NCI-H69 (cell line): ENCODE measurements at regions not wholly inside any gene's neighbourhood (a gene's known extent, or its start where the extent isn't known, plus 50 kb on each side); places are given as distances from the start of the nearest gene placed in this dataset.
A peak's percentile ranks its signal among the peaks of the same experiment; 100 is the strongest.

Source experiments
- DNase-seq: peaks from one replicate; lab custom pipeline; 2025; lab: John Stamatoyannopoulos, UW

GRCh38 chr10:91036807-91037411, 116.0 kb upstream of the ANKRD1 start:
- no peak for DNase-seq

- no peak for DNase-seq
These were observed 118.1 kb upstream of the ANKRD1 start for GRCh38 chr10:91038971-91039370.

GRCh38 chr10:91040343-91040742, 119.5 kb upstream of the ANKRD1 start:
- no peak for DNase-seq

GRCh38 chr10:91042069-91042468, 121.2 kb upstream of the ANKRD1 start:
- DNase-seq = peak; percentile 2

- peak; percentile 8 for DNase-seq
These were observed 122.5 kb upstream of the ANKRD1 start for GRCh38 chr10:91043173-91043910.

GRCh38 chr10:91046869-91047268, 126.0 kb upstream of the ANKRD1 start:
- DNase-seq = no peak

- DNase-seq = no peak
These were observed 127.5 kb upstream of the ANKRD1 start for GRCh38 chr10:91048380-91048779.

- no peak for DNase-seq
These were observed 128.6 kb upstream of the ANKRD1 start for GRCh38 chr10:91049296-91049987.

- DNase-seq = no peak
These were observed 129.1 kb upstream of the ANKRD1 start for GRCh38 chr10:91049988-91050360.

- no peak for DNase-seq
These were observed 129.6 kb upstream of the ANKRD1 start for GRCh38 chr10:91050371-91051034.

- DNase-seq = peak; percentile 28
These were observed 130.9 kb upstream of the ANKRD1 start for GRCh38 chr10:91051829-91052228.

- DNase-seq = no peak
These were observed 133.4 kb upstream of the ANKRD1 start for GRCh38 chr10:91054325-91054724.

- DNase-seq = no peak
These were observed 140.3 kb upstream of the ANKRD1 start for GRCh38 chr10:91061187-91061586.

- DNase-seq = no peak
These were observed 140.7 kb upstream of the ANKRD1 start for GRCh38 chr10:91061608-91062007.

- DNase-seq = no peak
These were observed 141.2 kb upstream of the ANKRD1 start for GRCh38 chr10:91062091-91062490.

- no peak for DNase-seq
These were observed 148.7 kb upstream of the PCGF5 start for GRCh38 chr10:91071786-91072185.

- no peak for DNase-seq
These were observed 147.0 kb upstream of the PCGF5 start for GRCh38 chr10:91073286-91073979.

- DNase-seq = no peak
These were observed 143.4 kb upstream of the PCGF5 start for GRCh38 chr10:91076991-91077548.

GRCh38 chr10:91077549-91078071, 142.9 kb upstream of the PCGF5 start:
- peak; percentile 64 for DNase-seq

- DNase-seq = no peak
These were observed 139.7 kb upstream of the PCGF5 start for GRCh38 chr10:91080776-91081175.

- DNase-seq = no peak
These were observed 138.0 kb upstream of the PCGF5 start for GRCh38 chr10:91082447-91082846.
